CD4-positive, alpha-beta T cell treated with Interleukin-4 for 4 hours (primary cell): ENCODE measurements at regions not wholly inside any gene's neighbourhood (a gene's known extent, or its start where the extent isn't known, plus 50 kb on each side); places are given as distances from the start of the nearest gene placed in this dataset.
"Not testable (repeated sequence)": the region's sequence is repeated elsewhere in the genome, so short reads cannot be mapped to it uniquely, and the experiment has no call there.

ENCODE experiments used
- DNase-seq: peaks from one replicate; pipeline ENCODE4 v3.0.0-alpha.2; 2020

- DNase-seq: no peak
Observed at GRCh38 chrX:128582036-128582435, 529.8 kb upstream of the ACTRT1 start.

GRCh38 chrX:128581615-128582014 lies 529.4 kb upstream of the ACTRT1 start:
- no peak for DNase-seq

- DNase-seq: no peak
Observed at GRCh38 chrX:128543114-128543513, 490.9 kb upstream of the ACTRT1 start.

GRCh38 chrX:128518508-128518907 lies 466.3 kb upstream of the ACTRT1 start:
- DNase-seq: no peak

- DNase-seq: no peak
Observed at GRCh38 chrX:128517691-128518090, 465.5 kb upstream of the ACTRT1 start.

- no peak for DNase-seq
Observed at GRCh38 chrX:128504496-128504895, 452.3 kb upstream of the ACTRT1 start.

GRCh38 chrX:128464116-128464515 lies 411.9 kb upstream of the ACTRT1 start:
- DNase-seq: no peak

- no peak for DNase-seq
Observed at GRCh38 chrX:128460835-128461234, 408.6 kb upstream of the ACTRT1 start.

- DNase-seq: no peak
Observed at GRCh38 chrX:128458888-128459287, 406.7 kb upstream of the ACTRT1 start.

- DNase-seq: no peak
Observed at GRCh38 chrX:128457674-128458073, 405.5 kb upstream of the ACTRT1 start.

GRCh38 chrX:128439159-128439558 lies 387.0 kb upstream of the ACTRT1 start:
- DNase-seq: no peak

- no peak for DNase-seq
Observed at GRCh38 chrX:128438082-128438481, 385.9 kb upstream of the ACTRT1 start.

- DNase-seq: no peak
Observed at GRCh38 chrX:128436397-128437103, 384.3 kb upstream of the ACTRT1 start.

- no peak for DNase-seq
Observed at GRCh38 chrX:128425546-128425945, 373.3 kb upstream of the ACTRT1 start.

- DNase-seq: no peak
Observed at GRCh38 chrX:128408842-128409241, 356.6 kb upstream of the ACTRT1 start.

GRCh38 chrX:128396601-128397000 lies 344.4 kb upstream of the ACTRT1 start:
- DNase-seq: no peak

- not testable (repeated sequence) for DNase-seq
Observed at GRCh38 chrX:128383846-128384245, 331.6 kb upstream of the ACTRT1 start.

GRCh38 chrX:128365492-128365891 lies 313.3 kb upstream of the ACTRT1 start:
- DNase-seq: no peak

GRCh38 chrX:128335671-128336070 lies 283.5 kb upstream of the ACTRT1 start:
- no peak for DNase-seq

- DNase-seq: no peak
Observed at GRCh38 chrX:128334821-128335220, 282.6 kb upstream of the ACTRT1 start.

- no peak for DNase-seq
Observed at GRCh38 chrX:128310912-128311311, 258.7 kb upstream of the ACTRT1 start.

- no peak for DNase-seq
Observed at GRCh38 chrX:128309311-128309710, 257.1 kb upstream of the ACTRT1 start.

GRCh38 chrX:128294198-128294597 lies 242.0 kb upstream of the ACTRT1 start:
- no peak for DNase-seq

GRCh38 chrX:128287693-128288092 lies 235.5 kb upstream of the ACTRT1 start:
- DNase-seq: no peak

- DNase-seq: no peak
Observed at GRCh38 chrX:128250621-128251020, 198.4 kb upstream of the ACTRT1 start.
